Neuronal stem cell (in vitro differentiated cells): ENCODE measurements at regions not wholly inside any gene's neighbourhood (a gene's known extent, or its start where the extent isn't known, plus 50 kb on each side); places are given as distances from the start of the nearest gene placed in this dataset.
A peak's percentile ranks its signal among the peaks of the same experiment; 100 is the strongest.

Experiments
- DNase-seq: peaks from one replicate; pipeline ENCODE4 v3.0.0-alpha.2; 2013; ENCODE audit warnings: low spot score
- H2AFZ ChIP-seq: one replicate; pipeline ENCODE4 v1.6.1; 2013; ENCODE audit warnings: mild to moderate bottlenecking, low read length, inconsistent platforms
- H2AK5ac ChIP-seq: 2 replicates; pipeline ENCODE4 v1.6.1; 2013; ENCODE audit warnings: low read depth, mild to moderate bottlenecking, inconsistent platforms, low read length, moderate library complexity, mixed read lengths
- H2BK120ac ChIP-seq: 2 replicates; pipeline ENCODE4 v1.6.1; 2013; ENCODE audit warnings: low read depth, mild to moderate bottlenecking, inconsistent platforms, low read length, moderate library complexity, mixed read lengths
- H2BK12ac ChIP-seq: one replicate; pipeline ENCODE4 v1.6.1; 2013; ENCODE audit warnings: low read length, inconsistent platforms
- H2BK15ac ChIP-seq: 2 replicates; pipeline ENCODE4 v1.6.1; 2013; ENCODE audit warnings: mild to moderate bottlenecking, low read length, inconsistent platforms, mixed read lengths
- H2BK5ac ChIP-seq: one replicate; pipeline ENCODE4 v1.6.1; 2013; ENCODE audit warnings: inconsistent platforms, mild to moderate bottlenecking, low read length, moderate library complexity
- H3K14ac ChIP-seq: one replicate; pipeline ENCODE4 v1.6.1; 2013; ENCODE audit warnings: low read length, inconsistent platforms
- H3K18ac ChIP-seq: 2 replicates; pipeline ENCODE4 v1.6.1; 2013; ENCODE audit warnings: low read length, inconsistent platforms
- H3K23ac ChIP-seq: 2 replicates; pipeline ENCODE4 v1.6.1; 2013; ENCODE audit warnings: low read depth, mild to moderate bottlenecking, mixed read lengths, low read length, inconsistent platforms; ENCODE audit not compliant: poor library complexity
- H3K27ac ChIP-seq: replicated peaks from 3 replicates; pipeline ENCODE4 v1.5.1; 2013; ENCODE audit warnings: low read length, inconsistent platforms
- H3K27me3 ChIP-seq, 3 experiments: 2 replicates each; pipeline ENCODE4 v1.6.1; 2013; ENCODE audit warnings: low read length in 3 of 3, mild to moderate bottlenecking in 2 of 3, inconsistent platforms in 1 of 3, low read depth in 1 of 3, mixed read lengths in 1 of 3, moderate library complexity in 1 of 3; ENCODE audit not compliant: control insufficient read depth in 3 of 3, insufficient read depth in 3 of 3
- H3K36me3 ChIP-seq, 2 donors: replicated peaks in 1 of 2; 2 replicates each; pipeline ENCODE4 v1.6.1; 2013; ENCODE audit warnings: low read length in 2 of 2; ENCODE audit not compliant: control insufficient read depth in 2 of 2, insufficient read depth in 2 of 2
- H3K4ac ChIP-seq: 2 replicates; pipeline ENCODE4 v1.6.1; 2013; ENCODE audit warnings: inconsistent platforms, mild to moderate bottlenecking, low read length, moderate library complexity
- H3K4me1 ChIP-seq, 2 donors: 1 replicate in 1 of 2; 2 replicates in 1 of 2; pipeline ENCODE4 v1.6.1; 2013; ENCODE audit warnings: low read length in 2 of 2, low read depth in 1 of 2; ENCODE audit not compliant: control insufficient read depth in 2 of 2, insufficient read depth in 1 of 2
- H3K4me2 ChIP-seq: one replicate; pipeline ENCODE4 v1.6.1; 2013; ENCODE audit warnings: mild to moderate bottlenecking, low read length, inconsistent platforms; ENCODE audit not compliant: insufficient read depth, poor library complexity, severe bottlenecking
- H3K4me3 ChIP-seq, 2 donors: 2 replicates each; pipeline ENCODE4 v1.5.1; 2013; ENCODE audit warnings: low read length in 2 of 2, mild to moderate bottlenecking in 2 of 2, inconsistent platforms in 1 of 2, moderate library complexity in 1 of 2
- H3K79me1 ChIP-seq: one replicate; pipeline ENCODE4 v1.6.1; 2013; ENCODE audit warnings: low read depth, mild to moderate bottlenecking, inconsistent platforms, low read length, moderate library complexity
- H3K9ac ChIP-seq: one replicate; pipeline ENCODE4 v1.6.1; 2013; ENCODE audit warnings: mild to moderate bottlenecking, low read depth, low read length, inconsistent platforms; ENCODE audit not compliant: poor library complexity
- H3K9me3 ChIP-seq, 2 donors: replicated peaks in 1 of 2; 2 replicates each; pipeline versions ENCODE3 to v1.6.1; 2013; ENCODE audit warnings: low read length in 2 of 2, mild to moderate bottlenecking in 2 of 2, inconsistent platforms in 1 of 2, low read depth in 1 of 2, mixed read lengths in 1 of 2, moderate library complexity in 1 of 2; ENCODE audit not compliant: control insufficient read depth in 2 of 2, insufficient read depth in 1 of 2
- H4K8ac ChIP-seq: one replicate; pipeline ENCODE4 v1.6.1; 2013; ENCODE audit warnings: low read depth, mild to moderate bottlenecking, inconsistent platforms, low read length, moderate library complexity
- H4K91ac ChIP-seq: one replicate; pipeline ENCODE4 v1.6.1; 2013; ENCODE audit warnings: low read length, low read depth, mild to moderate bottlenecking, inconsistent platforms; ENCODE audit not compliant: poor library complexity
- WGBS, 2 donors: extraction: QIAGEN DNeasy Blood & Tissue Kit; methylation state at CpG; one replicate each; pipeline ENCODE4 v1.1.7; 2013; ENCODE audit warnings: missing lambda C conversion rate in 2 of 2, mixed read lengths in 1 of 2; ENCODE audit not compliant: insufficient read length in 2 of 2, insufficient replicate concordance in 1 of 2; ENCODE audit errors: extremely low coverage in 2 of 2; 5-methylcytosine and 5-hydroxymethylcytosine counted together

DNA sequence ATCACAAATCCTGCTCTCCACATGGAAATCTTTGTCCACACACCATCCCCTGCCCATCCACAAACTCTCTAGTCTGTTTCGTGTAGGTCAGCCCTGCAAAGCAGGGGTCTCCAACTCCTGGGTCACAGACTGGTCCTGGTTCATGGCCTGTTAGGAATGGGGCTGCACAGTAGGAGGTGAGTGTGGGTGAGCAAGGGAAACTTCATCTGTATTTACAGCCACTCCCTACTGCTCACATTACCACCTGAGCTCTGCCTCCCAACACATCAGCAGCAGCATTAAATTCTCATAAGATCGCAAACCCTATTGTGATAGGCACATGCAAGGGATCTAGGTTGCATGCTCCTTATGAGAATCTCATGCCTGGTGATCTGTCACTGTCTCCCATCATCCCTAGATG lies 242.1 kb downstream of the FGFR2 start:
- H3K4me2 ChIP-seq: no peak overlapping the region
- H3K18ac ChIP-seq: no peak overlapping the region
- no peak overlapping the region for H3K27ac ChIP-seq
- DNase-seq: no peak
- no peak overlapping the region for H2BK12ac ChIP-seq
- no CpG with 5 or more reads among the region's 2 CpGs for WGBS, 2 donors
- H4K91ac ChIP-seq: no peak overlapping the region
- no peak overlapping the region for H4K8ac ChIP-seq
- no peak overlapping the region for H2BK5ac ChIP-seq
- H3K4me1 ChIP-seq: no peaks in the 10 kb centered on the region
- no peak overlapping the region for H3K9ac ChIP-seq
- no peak overlapping the region for H2BK120ac ChIP-seq
- peaks cover 0 to 4% (median 0%) of the 10 kb centered on the region in 3 experiments for H3K27me3 ChIP-seq
- no peak overlapping the region for H2AK5ac ChIP-seq
- H3K9me3 ChIP-seq: peaks cover 0 to 2% of the 10 kb centered on the region in 2 donors
- no peak overlapping the region for H3K14ac ChIP-seq
- no peak overlapping the region for H3K4ac ChIP-seq
- no peaks in the 10 kb centered on the region for H3K79me1 ChIP-seq
- no peak overlapping the region for H2BK15ac ChIP-seq
- H3K4me3 ChIP-seq: no peak overlapping the region
- H2AFZ ChIP-seq: no peak overlapping the region
- H3K23ac ChIP-seq: no peak overlapping the region
- no peaks in the 10 kb centered on the region for H3K36me3 ChIP-seq

DNA sequence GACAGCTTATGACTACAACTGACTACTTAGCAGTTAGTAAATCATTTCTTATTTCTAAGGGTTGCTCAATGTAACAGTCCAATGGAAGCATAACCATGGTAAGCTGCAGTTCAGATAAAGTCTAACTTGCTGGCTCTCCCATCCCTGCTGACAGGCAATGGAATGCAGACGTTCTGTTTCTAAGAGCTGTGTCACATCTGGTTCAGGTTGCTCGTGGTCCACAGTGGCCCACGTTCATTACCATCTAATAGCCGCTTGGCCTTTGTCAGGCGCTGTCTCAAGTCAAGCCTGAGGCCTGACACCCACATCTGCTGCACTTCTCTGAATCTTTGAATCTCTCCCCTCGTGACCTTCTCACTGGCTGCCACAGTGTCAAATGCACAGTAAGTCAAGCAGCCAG lies 240.8 kb downstream of the FGFR2 start:
- Histone ChIP-seq H3K9me3 (peaks cover 0 to 2% of the 10 kb centered on the region in 2 donors), H4K8ac (no peak overlapping the region), H2AFZ (no peak overlapping the region), H2BK5ac (no peak overlapping the region), H2BK120ac (no peak overlapping the region), H3K79me1 (no peaks in the 10 kb centered on the region), H3K18ac (no peak overlapping the region), H3K27ac (no peak overlapping the region), H3K4me1 (no peaks in the 10 kb centered on the region), H3K36me3 (no peaks in the 10 kb centered on the region), H3K27me3 (peaks cover 0 to 2% (median 0%) of the 10 kb centered on the region in 3 experiments), H4K91ac (no peak overlapping the region), H3K9ac (no peak overlapping the region), H3K23ac (no peak overlapping the region), H2BK15ac (no peak overlapping the region), H2AK5ac (no peak overlapping the region), H3K4me3 (no peak overlapping the region), H3K14ac (no peak overlapping the region), H3K4me2 (no peak overlapping the region), H2BK12ac (no peak overlapping the region), H3K4ac (no peak overlapping the region)
- DNase-seq: no peak
- no CpG with 5 or more reads among the region's 6 CpGs for WGBS, 2 donors

DNA sequence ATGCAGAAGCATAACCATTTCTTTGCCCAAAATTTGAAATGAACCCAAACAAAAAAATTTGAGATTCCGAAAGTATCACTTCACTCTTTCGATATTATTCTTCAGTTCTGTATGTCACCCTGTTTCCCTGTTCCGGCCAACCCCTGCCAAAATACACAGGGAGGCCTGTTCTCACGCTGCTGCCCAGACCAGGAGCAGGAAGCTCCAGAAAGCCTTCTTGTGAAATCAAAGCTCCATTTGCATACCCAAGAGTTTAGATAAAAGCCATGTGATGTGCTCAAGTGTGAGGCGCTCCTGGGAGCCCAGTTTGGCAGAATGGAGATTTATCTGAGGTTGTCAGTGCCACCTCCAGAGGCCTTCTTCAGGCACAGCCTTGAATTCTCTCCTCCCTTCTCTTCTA lies 236.2 kb downstream of the FGFR2 start:
- H3K4ac ChIP-seq: no peak overlapping the region
- no peak overlapping the region for H3K27ac ChIP-seq
- no peak for DNase-seq
- no peak overlapping the region for H3K23ac ChIP-seq
- no peak overlapping the region for H2AK5ac ChIP-seq
- no peak overlapping the region for H2BK5ac ChIP-seq
- H3K9me3 ChIP-seq: no peaks in the 10 kb centered on the region
- WGBS, 2 donors: no CpG with 5 or more reads among the region's 5 CpGs
- no peak overlapping the region for H2AFZ ChIP-seq
- no peak overlapping the region for H4K8ac ChIP-seq
- H3K18ac ChIP-seq: no peak overlapping the region
- H2BK15ac ChIP-seq: no peak overlapping the region
- no peak overlapping the region for H2BK120ac ChIP-seq
- no peaks in the 10 kb centered on the region for H3K36me3 ChIP-seq
- no peak overlapping the region for H4K91ac ChIP-seq
- no peak overlapping the region for H3K4me2 ChIP-seq
- H3K27me3 ChIP-seq: peaks cover 0 to 2% (median 0%) of the 10 kb centered on the region in 3 experiments
- H3K14ac ChIP-seq: no peak overlapping the region
- no peak overlapping the region for H2BK12ac ChIP-seq
- H3K9ac ChIP-seq: no peak overlapping the region
- H3K4me3 ChIP-seq: no peak overlapping the region
- H3K4me1 ChIP-seq: no peaks in the 10 kb centered on the region
- no peaks in the 10 kb centered on the region for H3K79me1 ChIP-seq

- no CpG with 5 or more reads among the region's 29 CpGs for WGBS, 2 donors
- no peak overlapping the region for H3K14ac ChIP-seq
Measured at GRCh38 chr10:121365566-121365965, 232.7 kb downstream of the FGFR2 start.

More at GRCh38 chr10:121365566-121365965, 232.7 kb downstream of the FGFR2 start:
- Histone ChIP-seq H2BK12ac (no peak overlapping the region), H3K4me2 (no peak overlapping the region), H3K79me1 (no peaks in the 10 kb centered on the region), H2BK5ac (no peak overlapping the region), H3K18ac (peak overlapping the region; percentile 44), H4K91ac (no peak overlapping the region), H3K27ac (no peak overlapping the region), H2BK120ac (no peak overlapping the region), H3K4me3 (no peak overlapping the region), H3K36me3 (no peaks in the 10 kb centered on the region), H2AFZ (no peak overlapping the region), H3K9me3 (no peaks in the 10 kb centered on the region), H2AK5ac (no peak overlapping the region), H2BK15ac (no peak overlapping the region), H3K4me1 (peaks cover 0 to 2% of the 10 kb centered on the region in 2 donors), H4K8ac (no peak overlapping the region), H3K9ac (peak overlapping the region; percentile 3), H3K23ac (no peak overlapping the region), H3K27me3 (no peaks in the 10 kb centered on the region), H3K4ac (no peak overlapping the region)
- no peak for DNase-seq
